NCI-H510A (cell line): ENCODE measurements at regions not wholly inside any gene's neighbourhood (a gene's known extent, or its start where the extent isn't known, plus 50 kb on each side); places are given as distances from the start of the nearest gene placed in this dataset.
"Not testable (repeated sequence)": the region's sequence is repeated elsewhere in the genome, so short reads cannot be mapped to it uniquely, and the experiment has no call there.

Source experiments
- DNase-seq: peaks from one replicate; lab custom pipeline; 2025; lab: John Stamatoyannopoulos, UW

- DNase-seq = no peak
These were observed 1277.8 kb upstream of the ZEB2 start for GRCh38 chr2:145797692-145798091.

- no peak for DNase-seq
These were observed 1272.8 kb upstream of the ZEB2 start for GRCh38 chr2:145792745-145793144.

- DNase-seq = no peak
These were observed 1269.7 kb upstream of the ZEB2 start for GRCh38 chr2:145789636-145790035.

GRCh38 chr2:145787597-145788361, 1267.9 kb upstream of the ZEB2 start:
- not testable (repeated sequence) for DNase-seq

GRCh38 chr2:145782607-145783006, 1262.7 kb upstream of the ZEB2 start:
- DNase-seq = not testable (repeated sequence)

- DNase-seq = no peak
These were observed 1258.0 kb upstream of the ZEB2 start for GRCh38 chr2:145777914-145778313.

- DNase-seq = no peak
These were observed 1257.4 kb upstream of the ZEB2 start for GRCh38 chr2:145777297-145777696.

- DNase-seq = no peak
These were observed 1255.7 kb upstream of the ZEB2 start for GRCh38 chr2:145775591-145775990.

GRCh38 chr2:145771525-145771924, 1251.6 kb upstream of the ZEB2 start:
- no peak for DNase-seq

GRCh38 chr2:145769011-145769716, 1249.2 kb upstream of the ZEB2 start:
- DNase-seq = no peak

- DNase-seq = no peak
These were observed 1246.0 kb upstream of the ZEB2 start for GRCh38 chr2:145765874-145766273.

GRCh38 chr2:145764631-145765030, 1244.7 kb upstream of the ZEB2 start:
- no peak for DNase-seq

GRCh38 chr2:145760781-145761649, 1241.1 kb upstream of the ZEB2 start:
- no peak for DNase-seq

- no peak for DNase-seq
These were observed 1239.5 kb upstream of the ZEB2 start for GRCh38 chr2:145759228-145759915.

GRCh38 chr2:145757503-145758246, 1237.8 kb upstream of the ZEB2 start:
- no peak for DNase-seq

GRCh38 chr2:145755019-145755837, 1235.3 kb upstream of the ZEB2 start:
- no peak for DNase-seq

GRCh38 chr2:145753966-145754365, 1234.0 kb upstream of the ZEB2 start:
- no peak for DNase-seq

GRCh38 chr2:145753041-145753608, 1233.2 kb upstream of the ZEB2 start:
- DNase-seq = no peak

GRCh38 chr2:145752091-145752806, 1232.3 kb upstream of the ZEB2 start:
- DNase-seq = no peak
